Neural cell (in vitro differentiated cells): ENCODE measurements at regions not wholly inside any gene's neighbourhood (a gene's known extent, or its start where the extent isn't known, plus 50 kb on each side); places are given as distances from the start of the nearest gene placed in this dataset.

Experiments used
- H2AFZ ChIP-seq: fragments of 200-600, 300-800 bp; sonication (generic), shearing (Covaris generic); 2 replicates; pipeline ENCODE4 v1.6.0; 2014; ENCODE audit warnings: low read depth, mild to moderate bottlenecking, antibody characterized with exemption, low read length, moderate library complexity
- H3F3A ChIP-seq: fragments of 200-600 bp; shearing (Covaris generic); 2 replicates; pipeline ENCODE4 v1.6.1; 2016; ENCODE audit warnings: mild to moderate bottlenecking, moderate library complexity, mixed read lengths, antibody characterized with exemption, low read length; ENCODE audit not compliant: insufficient read depth, poor library complexity, severe bottlenecking
- H3K27ac ChIP-seq: fragments of 200-600, 300-800 bp; sonication (generic), shearing (Covaris generic); 2 replicates; pipeline ENCODE4 v1.5.1; 2014; ENCODE audit warnings: mild to moderate bottlenecking, low read length, moderate library complexity
- H3K27me3 ChIP-seq: fragments of 300-800, 200-600 bp; sonication (generic), shearing (Covaris generic); 2 replicates; pipeline ENCODE4 v1.6.0; 2014; ENCODE audit warnings: mild to moderate bottlenecking, low read depth, low read length, moderate library complexity; ENCODE audit not compliant: insufficient read depth
- H3K36me3 ChIP-seq: fragments of 300-800, 200-600 bp; sonication (generic), shearing (Covaris generic); 2 replicates; pipeline ENCODE4 v1.5.1; 2014; ENCODE audit warnings: mild to moderate bottlenecking, antibody characterized with exemption, low read length, moderate library complexity; ENCODE audit not compliant: insufficient read depth
- H3K4me2 ChIP-seq: fragments of 300-800, 200-600 bp; sonication (generic), shearing (Covaris generic); 2 replicates; pipeline ENCODE4 v1.6.0; 2014; ENCODE audit warnings: mild to moderate bottlenecking, low read length
- H3K4me3 ChIP-seq: fragments of 300-800, 200-600 bp; sonication (generic), shearing (Covaris generic); 2 replicates; pipeline ENCODE4 v1.5.1; 2014; ENCODE audit warnings: mild to moderate bottlenecking, low read length, moderate library complexity
- H3K79me2 ChIP-seq: fragments of 200-600 bp; shearing (Covaris generic); replicated peaks from 2 replicates; pipeline ENCODE4 v1.6.0; 2014; ENCODE audit warnings: mild to moderate bottlenecking, low read length, moderate library complexity; ENCODE audit not compliant: insufficient read depth
- H3K9ac ChIP-seq: fragments of 300-800, 200-600 bp; sonication (generic), shearing (Covaris generic); 2 replicates; pipeline ENCODE4 v1.6.1; 2016; ENCODE audit warnings: mild to moderate bottlenecking, low read length, mixed read lengths
- H3K9me2 ChIP-seq: fragments of 200-600 bp; shearing (Covaris generic); 2 replicates; pipeline ENCODE4 v1.6.1; 2016; ENCODE audit warnings: mild to moderate bottlenecking, low read length, mixed read lengths; ENCODE audit not compliant: insufficient read depth
- H3K9me3 ChIP-seq: fragments of 200-600, 300-800 bp; sonication (generic), shearing (Covaris generic); 2 replicates; pipeline ENCODE4 v1.6.1; 2016; ENCODE audit warnings: mild to moderate bottlenecking, mixed run types, low read length, moderate library complexity, mixed read lengths
- H4K20me1 ChIP-seq: fragments of 200-600 bp; shearing (Covaris generic); 2 replicates; pipeline ENCODE4 v1.6.1; 2016; ENCODE audit warnings: mild to moderate bottlenecking, mixed run types; ENCODE audit not compliant: insufficient read depth
- EP300 ChIP-seq: fragments of 450-650 bp; conservative IDR thresholded peaks from 2 replicates; pipeline ENCODE4 v1.6.1; 2014; ENCODE audit warnings: antibody characterized with exemption, mild to moderate bottlenecking, moderate library complexity; ENCODE audit not compliant: poor library complexity, severe bottlenecking
- EZH2 ChIP-seq: fragments of 200-600, 300-800 bp; shearing (Covaris generic), sonication (generic); IDR thresholded peaks from 2 replicates; pipeline ENCODE4 v1.6.1; 2014; ENCODE audit warnings: antibody characterized with exemption, low read length, borderline replicate concordance, mild to moderate bottlenecking; ENCODE audit not compliant: insufficient read depth, poor library complexity, severe bottlenecking
- MXI1 ChIP-seq: fragments of 450-650 bp; conservative IDR thresholded peaks from 2 replicates; pipeline ENCODE4 v1.6.1; 2014; ENCODE audit warnings: antibody characterized with exemption, mild to moderate bottlenecking; ENCODE audit not compliant: poor library complexity, severe bottlenecking
- POLR2AphosphoS5 ChIP-seq: IDR thresholded peaks from 2 replicates; pipeline ENCODE4 v1.6.1; 2012
- RAD21 ChIP-seq: fragments of 450-650 bp; conservative IDR thresholded peaks from 2 replicates; pipeline ENCODE4 v1.6.1; 2014; ENCODE audit warnings: antibody characterized with exemption, mild to moderate bottlenecking, moderate library complexity
- REST ChIP-seq: IDR thresholded peaks from 2 replicates; pipeline ENCODE4 v1.6.1; 2012; ENCODE audit warnings: borderline replicate concordance
- SMC3 ChIP-seq: fragments of 450-650 bp; conservative IDR thresholded peaks from 2 replicates; pipeline ENCODE4 v1.6.1; 2014; ENCODE audit warnings: antibody characterized with exemption, mild to moderate bottlenecking, moderate library complexity; ENCODE audit not compliant: poor library complexity
- TAF1 ChIP-seq: IDR thresholded peaks from 2 replicates; pipeline ENCODE4 v1.6.1; 2012; ENCODE audit warnings: low read depth
- TF ChIP-seq, protein P1 (sequence below): fragments of 450-650 bp; IDR thresholded peaks from 2 replicates; pipeline ENCODE4 v1.5.1; 2014; ENCODE audit warnings: antibody characterized with exemption, mild to moderate bottlenecking, moderate library complexity; ENCODE audit not compliant: poor library complexity, severe bottlenecking

DNA sequence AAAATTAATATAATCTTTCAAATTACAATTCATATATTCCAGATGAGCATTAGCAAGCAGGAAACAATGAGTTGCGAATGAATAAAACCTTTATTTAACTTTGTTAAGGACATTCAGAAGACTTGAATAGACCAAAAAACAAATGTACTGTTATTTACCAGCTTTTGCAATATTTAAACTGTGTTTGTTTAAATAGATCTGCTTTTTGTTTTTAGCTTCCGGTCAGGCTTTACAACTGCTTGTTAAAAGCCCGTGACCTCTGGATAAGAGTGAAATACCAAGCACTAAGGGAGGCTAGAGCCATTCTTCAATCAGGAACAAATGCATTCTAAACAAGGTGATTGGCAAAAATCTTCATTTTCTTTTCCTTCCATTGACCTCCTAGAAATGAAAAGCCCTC, 184.9 kb upstream of the GNAI1 start:
- H3K9me2 ChIP-seq, result no peaks in the 10 kb centered on the region
- no peak overlapping the region for H3K4me2 ChIP-seq
- H3K36me3 ChIP-seq, result no peaks in the 10 kb centered on the region
- H3K9ac ChIP-seq, result no peak overlapping the region
- H3K9me3 ChIP-seq, result no peaks in the 10 kb centered on the region
- H3K79me2 ChIP-seq, result no peaks in the 10 kb centered on the region
- no peaks in the 10 kb centered on the region for H4K20me1 ChIP-seq
- no peak overlapping the region for H2AFZ ChIP-seq
- no peak for TF ChIP-seq SMC3
- TF ChIP-seq POLR2AphosphoS5, result no peak
- no peak for TF ChIP-seq RAD21
- no peak for TF ChIP-seq EP300
- TF ChIP-seq REST, result no peak
- TF ChIP-seq TAF1, result no peak
- TF ChIP-seq, protein P1, sequence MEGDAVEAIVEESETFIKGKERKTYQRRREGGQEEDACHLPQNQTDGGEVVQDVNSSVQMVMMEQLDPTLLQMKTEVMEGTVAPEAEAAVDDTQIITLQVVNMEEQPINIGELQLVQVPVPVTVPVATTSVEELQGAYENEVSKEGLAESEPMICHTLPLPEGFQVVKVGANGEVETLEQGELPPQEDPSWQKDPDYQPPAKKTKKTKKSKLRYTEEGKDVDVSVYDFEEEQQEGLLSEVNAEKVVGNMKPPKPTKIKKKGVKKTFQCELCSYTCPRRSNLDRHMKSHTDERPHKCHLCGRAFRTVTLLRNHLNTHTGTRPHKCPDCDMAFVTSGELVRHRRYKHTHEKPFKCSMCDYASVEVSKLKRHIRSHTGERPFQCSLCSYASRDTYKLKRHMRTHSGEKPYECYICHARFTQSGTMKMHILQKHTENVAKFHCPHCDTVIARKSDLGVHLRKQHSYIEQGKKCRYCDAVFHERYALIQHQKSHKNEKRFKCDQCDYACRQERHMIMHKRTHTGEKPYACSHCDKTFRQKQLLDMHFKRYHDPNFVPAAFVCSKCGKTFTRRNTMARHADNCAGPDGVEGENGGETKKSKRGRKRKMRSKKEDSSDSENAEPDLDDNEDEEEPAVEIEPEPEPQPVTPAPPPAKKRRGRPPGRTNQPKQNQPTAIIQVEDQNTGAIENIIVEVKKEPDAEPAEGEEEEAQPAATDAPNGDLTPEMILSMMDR, result no peak
- TF ChIP-seq EZH2, result no peak
- TF ChIP-seq MXI1, result no peak
- H3K27ac ChIP-seq, result no peak overlapping the region
- no peaks in the 10 kb centered on the region for H3K27me3 ChIP-seq
- no peaks in the 10 kb centered on the region for H3F3A ChIP-seq
- H3K4me3 ChIP-seq, result no peak overlapping the region

DNA sequence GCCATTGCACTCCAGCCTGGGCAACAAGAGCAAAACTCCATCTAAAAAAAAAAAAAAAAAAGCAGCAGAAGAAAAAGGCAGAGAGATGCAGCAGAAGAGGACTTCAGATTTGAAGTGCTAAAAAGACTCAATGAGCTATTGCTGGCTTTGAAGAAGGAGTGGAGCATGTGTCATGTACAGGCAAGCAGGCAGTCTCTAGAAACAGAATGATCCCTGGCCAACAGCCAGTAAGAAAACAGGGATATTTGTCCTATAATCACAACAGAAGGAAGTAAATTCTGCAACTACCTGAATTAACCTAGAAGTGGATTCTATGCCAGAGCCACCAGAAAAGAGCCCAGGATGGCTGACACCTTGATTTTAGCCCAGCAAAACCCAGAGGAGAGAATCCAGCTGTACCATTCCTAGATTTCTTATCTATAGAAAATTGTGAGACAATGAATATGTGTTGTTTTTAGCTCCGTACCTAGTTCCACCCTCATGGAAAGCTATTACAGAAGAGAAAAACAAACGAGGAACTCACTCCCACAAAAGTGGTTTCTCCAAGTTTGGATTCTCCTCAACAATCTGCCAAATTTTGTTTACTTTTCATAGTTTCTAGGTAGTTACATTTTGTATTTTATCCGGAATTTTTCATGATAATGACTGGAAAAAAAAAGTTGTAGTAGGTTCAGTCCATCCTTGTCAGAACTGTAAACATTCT, 198.2 kb upstream of the GNAI1 start:
- Histone ChIP-seq H3K9me3 (no peaks in the 10 kb centered on the region), H3K4me2 (no peak overlapping the region), H3K9ac (no peak overlapping the region), H3K4me3 (no peak overlapping the region), H3K79me2 (no peaks in the 10 kb centered on the region), H3K27ac (no peak overlapping the region), H2AFZ (no peak overlapping the region), H3K9me2 (no peaks in the 10 kb centered on the region), H3K36me3 (no peaks in the 10 kb centered on the region), H3F3A (no peaks in the 10 kb centered on the region), H4K20me1 (no peaks in the 10 kb centered on the region), H3K27me3 (no peaks in the 10 kb centered on the region)
- no peak for TF ChIP-seq SMC3
- TF ChIP-seq, protein P1, result no peak
- TF ChIP-seq RAD21, result no peak
- no peak for TF ChIP-seq EP300
- TF ChIP-seq EZH2, result no peak
- no peak for TF ChIP-seq MXI1
- no peak for TF ChIP-seq REST
- TF ChIP-seq TAF1, result no peak
- no peak for TF ChIP-seq POLR2AphosphoS5
